ENCODE measurements at regions not wholly inside any gene's neighbourhood (a gene's known extent, or its start where the extent isn't known, plus 50 kb on each side); places are given as distances from the start of the nearest gene placed in this dataset.
"Not testable (repeated sequence)": the region's sequence is repeated elsewhere in the genome, so short reads cannot be mapped to it uniquely, and the experiment has no call there.

DNA sequence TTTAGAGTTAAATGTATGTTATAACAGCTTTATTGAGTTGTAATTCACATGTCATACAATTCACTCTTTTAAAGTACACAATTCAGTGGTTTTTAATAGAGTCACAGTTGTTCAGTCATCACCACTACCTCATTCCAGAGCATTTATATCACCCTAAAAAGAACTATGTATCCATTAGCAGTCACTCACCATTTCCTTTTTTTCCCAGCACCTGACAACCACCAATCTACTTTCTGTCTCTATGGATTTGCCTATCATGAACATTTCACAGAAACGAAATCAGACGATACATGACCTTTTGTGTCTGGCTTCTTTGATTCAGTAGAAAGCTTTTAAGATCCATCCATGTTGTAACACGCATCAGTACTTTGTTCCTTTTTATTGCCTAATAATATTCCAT is 52.9 kb upstream of the FRAS1 start:
- DNase-seq, result no peak
- no peak for ATAC-seq
- Histone ChIP-seq H3K4me1 (ENCODE audit: control insufficient read depth, insufficient read depth, low read length) (no peaks in the 10 kb centered on the region), H3K27me3 (ENCODE audit: control insufficient read depth, insufficient read depth) (no peaks in the 10 kb centered on the region), H3K4me3 (ENCODE audit: low read length) (no peak overlapping the region), H3K27ac (ENCODE audit: low read length) (no peak overlapping the region), H3K9me3 (ENCODE audit: control insufficient read depth, low read length) (no peaks in the 10 kb centered on the region)
- intact Hi-C loops (cut with DNase I), result no loop called here
- 80% methylated on average over 3 of the region's 3 CpGs for WGBS

DNA sequence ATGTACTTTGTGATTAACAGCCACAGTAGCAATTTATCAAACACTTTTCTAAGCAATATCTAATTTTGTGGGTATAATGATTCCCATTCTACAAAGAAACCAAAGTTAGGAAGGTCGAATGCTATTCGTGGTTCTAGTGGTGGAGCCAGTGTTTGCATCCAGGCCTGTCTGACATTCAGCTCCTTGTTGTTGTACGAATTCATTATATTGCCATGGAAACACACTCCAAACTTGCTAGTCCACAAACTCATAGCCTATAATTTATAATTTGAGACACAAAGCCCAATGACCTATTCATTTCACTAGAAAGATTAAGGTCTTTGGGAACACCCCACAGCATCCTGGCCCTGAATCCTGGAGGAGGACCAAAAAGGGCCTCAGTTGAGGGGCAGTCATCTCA is 52.0 kb upstream of the FRAS1 start:
- 85% methylated on average over 3 of the region's 3 CpGs for WGBS
- H3K27me3 ChIP-seq (ENCODE audit: control insufficient read depth, insufficient read depth), result no peaks in the 10 kb centered on the region
- H3K9me3 ChIP-seq (ENCODE audit: control insufficient read depth, low read length), result no peaks in the 10 kb centered on the region
- DNase-seq, result no peak
- H3K4me3 ChIP-seq (ENCODE audit: low read length), result no peak overlapping the region
- H3K27ac ChIP-seq (ENCODE audit: low read length), result no peak overlapping the region
- intact Hi-C loops (cut with DNase I), result no loop called here
- H3K4me1 ChIP-seq (ENCODE audit: control insufficient read depth, insufficient read depth, low read length), result no peaks in the 10 kb centered on the region
- ATAC-seq, result no peak

DNA sequence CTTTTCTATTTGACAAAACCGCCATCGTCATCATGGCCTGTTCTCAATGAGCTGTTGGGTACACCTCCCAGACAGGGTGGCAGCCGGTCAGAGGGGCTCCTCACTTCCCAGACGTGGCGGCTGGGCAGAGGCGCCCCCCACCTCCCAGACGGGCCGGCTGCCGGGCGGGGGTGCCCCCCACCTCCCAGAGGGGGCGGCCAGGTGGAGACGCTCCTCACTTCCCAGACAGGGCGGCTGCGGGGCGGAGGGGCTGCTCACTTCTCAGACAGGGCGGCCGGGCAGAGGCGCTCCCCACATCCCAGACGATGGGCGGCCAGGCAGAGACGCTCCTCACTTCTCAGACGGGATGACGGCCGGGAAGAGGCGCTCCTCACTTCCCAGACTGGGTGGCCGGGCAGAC is 50.1 kb upstream of the FRAS1 start:
- H3K4me3 ChIP-seq (ENCODE audit: low read length); H3K27me3 ChIP-seq (ENCODE audit: control insufficient read depth, insufficient read depth); H3K4me1 ChIP-seq (ENCODE audit: control insufficient read depth, insufficient read depth, low read length); intact Hi-C loops (cut with DNase I); ATAC-seq; H3K27ac ChIP-seq (ENCODE audit: low read length); H3K9me3 ChIP-seq (ENCODE audit: control insufficient read depth, low read length): not testable (repeated sequence)
- 89% methylated on average over 24 of the region's 26 CpGs for whole genome bisulfite sequencing
- peak in 1 of 3 donors; percentile 58 for DNase-seq
